SJCRH30 (cell line): ENCODE measurements at regions not wholly inside any gene's neighbourhood (a gene's known extent, or its start where the extent isn't known, plus 50 kb on each side); places are given as distances from the start of the nearest gene placed in this dataset.

Source experiments
- DNase-seq, 2 experiments: peaks; one replicate each; pipeline ENCODE4 v3.0.0-alpha.2; 2015 to 2020
- H3K27ac ChIP-seq: fragments of 250-450 bp; sonication (Bioruptor Pico); 2 replicates; pipeline ENCODE4 v1.5.1; 2020; ENCODE audit warnings: mild to moderate bottlenecking, moderate library complexity
- H3K27me3 ChIP-seq: fragments of 250-450 bp; sonication (Bioruptor Pico); 2 replicates; pipeline ENCODE4 v1.5.1; 2020; ENCODE audit warnings: mild to moderate bottlenecking, moderate library complexity
- H3K36me3 ChIP-seq: fragments of 250-450 bp; sonication (Bioruptor Pico); 2 replicates; pipeline ENCODE4 v1.5.1; 2020; ENCODE audit warnings: mild to moderate bottlenecking, moderate library complexity
- H3K4me1 ChIP-seq: fragments of 250-450 bp; sonication (Bioruptor Pico); 2 replicates; pipeline ENCODE4 v1.5.1; 2020; ENCODE audit warnings: mild to moderate bottlenecking, moderate library complexity
- H3K4me3 ChIP-seq: fragments of 250-450 bp; sonication (Bioruptor Pico); 2 replicates; pipeline ENCODE4 v1.5.1; 2020; ENCODE audit warnings: mild to moderate bottlenecking, moderate library complexity
- H3K9me3 ChIP-seq: fragments of 250-450 bp; sonication (Bioruptor Pico); replicated peaks from 2 replicates; pipeline ENCODE4 v1.5.1; 2020; ENCODE audit warnings: mild to moderate bottlenecking, moderate library complexity

- no peaks in the 10 kb centered on the region for H3K27me3 ChIP-seq
- DNase-seq: no peak
- H3K9me3 ChIP-seq: no peaks in the 10 kb centered on the region
- H3K4me3 ChIP-seq: no peak overlapping the region
- H3K36me3 ChIP-seq: no peaks in the 10 kb centered on the region
- H3K4me1 ChIP-seq: no peaks in the 10 kb centered on the region
- no peak overlapping the region for H3K27ac ChIP-seq
Measured at GRCh38 chr1:168631671-168632400, 55.4 kb downstream of the XCL1 start.

DNA sequence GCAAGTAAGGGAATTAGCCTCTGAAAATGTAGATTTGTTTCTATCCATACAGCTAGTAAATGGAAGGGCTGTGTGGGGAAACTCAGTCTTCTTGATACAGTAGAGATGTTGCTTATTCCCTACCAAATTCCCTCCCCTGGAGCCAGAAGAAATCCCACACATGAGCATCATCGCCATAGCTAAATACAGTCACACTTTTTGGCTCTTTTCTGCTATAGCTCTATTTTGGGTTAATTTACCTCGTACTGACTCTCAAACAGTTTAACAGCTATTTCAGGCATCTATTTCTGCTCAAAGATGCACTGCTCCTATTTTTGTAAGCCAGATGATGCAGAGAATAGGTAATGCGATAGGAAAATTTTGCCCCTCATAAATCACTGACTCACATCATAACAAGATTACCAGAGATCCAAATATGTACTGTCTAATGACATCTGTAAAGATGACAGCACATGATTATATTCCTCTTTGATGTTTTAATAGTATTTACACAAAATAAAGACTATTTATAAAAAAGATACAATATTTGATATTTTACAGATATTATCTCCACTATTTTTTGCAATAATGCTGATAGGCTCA lies 58.6 kb downstream of the XCL1 start:
- Histone ChIP-seq H3K27ac (no peak overlapping the region), H3K4me3 (no peak overlapping the region), H3K4me1 (no peaks in the 10 kb centered on the region), H3K27me3 (no peaks in the 10 kb centered on the region), H3K36me3 (no peaks in the 10 kb centered on the region), H3K9me3 (no peaks in the 10 kb centered on the region)
- DNase-seq: no peak

DNA sequence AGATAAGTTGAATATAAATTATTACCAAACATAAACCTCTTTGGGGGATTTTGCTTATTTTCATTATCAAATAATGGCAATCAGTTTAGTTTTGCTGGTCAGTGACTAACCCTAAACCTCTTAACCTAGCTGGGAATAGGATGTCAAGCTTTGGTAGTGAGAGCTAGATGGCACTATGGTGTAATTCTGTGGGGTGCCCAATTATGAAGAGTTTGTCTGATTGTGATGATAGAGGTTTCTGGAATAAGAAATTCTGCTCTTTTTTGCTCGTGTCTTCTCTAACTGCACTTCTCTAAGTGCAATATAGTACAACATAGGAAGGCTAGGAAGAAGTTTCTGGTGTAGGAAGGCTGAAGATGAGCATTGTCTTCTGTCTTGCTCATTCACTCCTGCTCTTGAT lies 59.8 kb downstream of the XCL1 start:
- H3K27ac ChIP-seq: no peak overlapping the region

GRCh38 chr1:168636642-168637111 lies 60.3 kb downstream of the XCL1 start:
- no peak for DNase-seq
- Histone ChIP-seq H3K27ac (no peak overlapping the region), H3K4me3 (no peak overlapping the region), H3K9me3 (no peaks in the 10 kb centered on the region), H3K4me1 (no peaks in the 10 kb centered on the region; the same call in 1 of the 2 replicates), H3K36me3 (no peaks in the 10 kb centered on the region), H3K27me3 (no peaks in the 10 kb centered on the region)

More for the DNA sequence above, 59.8 kb downstream of the XCL1 start:
- Histone ChIP-seq H3K36me3 (no peaks in the 10 kb centered on the region), H3K9me3 (no peaks in the 10 kb centered on the region), H3K4me3 (no peak overlapping the region), H3K27me3 (no peaks in the 10 kb centered on the region), H3K4me1 (no peaks in the 10 kb centered on the region; the same call in 1 of the 2 replicates)
- DNase-seq: no peak

- Histone ChIP-seq H3K27me3 (no peaks in the 10 kb centered on the region), H3K4me3 (no peak overlapping the region), H3K27ac (no peak overlapping the region), H3K9me3 (no peaks in the 10 kb centered on the region), H3K4me1 (no peaks in the 10 kb centered on the region; the same call in 1 of the 2 replicates), H3K36me3 (no peaks in the 10 kb centered on the region)
- DNase-seq: peak in 1 of 2 experiments; percentile 72
Measured at GRCh38 chr1:168637350-168637991, 61.1 kb downstream of the XCL1 start.

DNA sequence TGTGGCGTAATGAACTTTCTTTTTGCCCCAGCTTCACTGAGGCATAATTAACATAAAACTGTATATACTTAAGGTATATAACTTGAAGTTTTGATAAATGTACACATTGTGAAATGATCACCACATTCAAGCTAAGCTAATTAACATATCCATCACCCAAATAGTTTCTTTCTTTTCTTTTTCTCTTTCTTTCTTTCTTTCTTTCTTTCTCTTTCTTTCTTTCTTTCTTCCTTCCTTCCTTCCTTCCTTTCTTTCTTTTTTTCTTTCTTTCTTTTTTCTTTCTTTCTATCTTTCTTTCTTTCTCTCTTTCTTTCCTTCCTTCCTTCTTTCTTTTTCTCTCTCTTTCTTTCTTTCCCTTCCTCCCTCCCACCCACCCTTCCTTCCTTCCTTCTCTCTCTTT lies 62.5 kb downstream of the XCL1 start:
- H3K36me3 ChIP-seq: no peaks in the 10 kb centered on the region
- H3K4me1 ChIP-seq: no peaks in the 10 kb centered on the region; the same call in 1 of the 2 replicates
- H3K27ac ChIP-seq: no peak overlapping the region
- H3K9me3 ChIP-seq: no peaks in the 10 kb centered on the region
- H3K27me3 ChIP-seq: no peaks in the 10 kb centered on the region
- DNase-seq: no peak
- H3K4me3 ChIP-seq: no peak overlapping the region

- no peaks in the 10 kb centered on the region; the same call in 1 of the 2 replicates for H3K4me1 ChIP-seq
- no peak overlapping the region for H3K27ac ChIP-seq
- no peak for DNase-seq
- H3K9me3 ChIP-seq: no peaks in the 10 kb centered on the region
- no peaks in the 10 kb centered on the region for H3K27me3 ChIP-seq
- H3K4me3 ChIP-seq: no peak overlapping the region
- no peaks in the 10 kb centered on the region for H3K36me3 ChIP-seq
Measured at GRCh38 chr1:168640182-168640581, 63.8 kb downstream of the XCL1 start.

GRCh38 chr1:168640836-168641235 lies 64.4 kb downstream of the XCL1 start:
- DNase-seq: no peak
- no peak overlapping the region for H3K4me3 ChIP-seq
- no peaks in the 10 kb centered on the region for H3K27me3 ChIP-seq
- H3K27ac ChIP-seq: no peak overlapping the region
- no peaks in the 10 kb centered on the region for H3K9me3 ChIP-seq
- no peaks in the 10 kb centered on the region for H3K36me3 ChIP-seq
- no peaks in the 10 kb centered on the region; the same call in 1 of the 2 replicates for H3K4me1 ChIP-seq

GRCh38 chr1:168643152-168643551 lies 66.7 kb downstream of the XCL1 start:
- Histone ChIP-seq H3K4me1 (no peaks in the 10 kb centered on the region; the same call in 1 of the 2 replicates), H3K27ac (no peak overlapping the region), H3K9me3 (no peaks in the 10 kb centered on the region), H3K4me3 (no peak overlapping the region), H3K36me3 (no peaks in the 10 kb centered on the region), H3K27me3 (0 out of 2 replicates have a peak, but pooled peaks cover 2% of the 10 kb centered on the region)
- DNase-seq: peak; percentile 18 to 29
